AG09309 (cell line): ENCODE measurements at regions not wholly inside any gene's neighbourhood (a gene's known extent, or its start where the extent isn't known, plus 50 kb on each side); places are given as distances from the start of the nearest gene placed in this dataset.

Experiments
- DNase-seq: peaks from one replicate; pipeline ENCODE4 v3.0.0-alpha.2; 2010; ENCODE audit warnings: low read depth
- H3K4me3 ChIP-seq: 2 replicates; pipeline ENCODE4 v1.5.1; 2011; ENCODE audit warnings: mild to moderate bottlenecking, low read depth, low read length, moderate library complexity; ENCODE audit not compliant: control insufficient read depth
- TF ChIP-seq, protein P1 (sequence below): IDR thresholded peaks from 2 replicates; pipeline ENCODE4 v1.5.1; 2011; ENCODE audit warnings: mild to moderate bottlenecking, low read depth, low read length, inconsistent platforms; ENCODE audit not compliant: insufficient read depth, control insufficient read depth; ENCODE audit errors: missing control alignments

DNA sequence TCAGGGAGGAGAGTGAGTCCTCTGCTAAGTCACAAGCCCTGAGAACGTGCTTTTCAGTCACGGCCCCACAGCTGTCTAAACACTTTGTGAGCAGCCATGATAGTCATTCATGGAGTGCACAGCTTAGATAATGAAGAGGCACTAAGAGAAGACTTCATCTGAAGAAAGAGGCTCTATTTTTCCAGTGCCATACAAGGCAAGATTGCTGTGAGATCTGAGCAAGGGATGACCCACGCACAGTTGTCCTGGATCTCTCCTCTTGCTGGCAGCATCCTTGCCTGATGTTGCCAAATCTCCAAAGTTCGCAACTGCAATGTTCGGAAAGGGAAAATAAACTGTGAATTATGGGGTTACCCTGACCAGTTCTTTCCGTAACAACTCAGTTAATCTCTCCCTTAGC lies 418.7 kb downstream of the MEIS1 start:
- no peak for DNase-seq
- TF ChIP-seq, protein P1, sequence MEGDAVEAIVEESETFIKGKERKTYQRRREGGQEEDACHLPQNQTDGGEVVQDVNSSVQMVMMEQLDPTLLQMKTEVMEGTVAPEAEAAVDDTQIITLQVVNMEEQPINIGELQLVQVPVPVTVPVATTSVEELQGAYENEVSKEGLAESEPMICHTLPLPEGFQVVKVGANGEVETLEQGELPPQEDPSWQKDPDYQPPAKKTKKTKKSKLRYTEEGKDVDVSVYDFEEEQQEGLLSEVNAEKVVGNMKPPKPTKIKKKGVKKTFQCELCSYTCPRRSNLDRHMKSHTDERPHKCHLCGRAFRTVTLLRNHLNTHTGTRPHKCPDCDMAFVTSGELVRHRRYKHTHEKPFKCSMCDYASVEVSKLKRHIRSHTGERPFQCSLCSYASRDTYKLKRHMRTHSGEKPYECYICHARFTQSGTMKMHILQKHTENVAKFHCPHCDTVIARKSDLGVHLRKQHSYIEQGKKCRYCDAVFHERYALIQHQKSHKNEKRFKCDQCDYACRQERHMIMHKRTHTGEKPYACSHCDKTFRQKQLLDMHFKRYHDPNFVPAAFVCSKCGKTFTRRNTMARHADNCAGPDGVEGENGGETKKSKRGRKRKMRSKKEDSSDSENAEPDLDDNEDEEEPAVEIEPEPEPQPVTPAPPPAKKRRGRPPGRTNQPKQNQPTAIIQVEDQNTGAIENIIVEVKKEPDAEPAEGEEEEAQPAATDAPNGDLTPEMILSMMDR: no peak
- no peak overlapping the region for H3K4me3 ChIP-seq

DNA sequence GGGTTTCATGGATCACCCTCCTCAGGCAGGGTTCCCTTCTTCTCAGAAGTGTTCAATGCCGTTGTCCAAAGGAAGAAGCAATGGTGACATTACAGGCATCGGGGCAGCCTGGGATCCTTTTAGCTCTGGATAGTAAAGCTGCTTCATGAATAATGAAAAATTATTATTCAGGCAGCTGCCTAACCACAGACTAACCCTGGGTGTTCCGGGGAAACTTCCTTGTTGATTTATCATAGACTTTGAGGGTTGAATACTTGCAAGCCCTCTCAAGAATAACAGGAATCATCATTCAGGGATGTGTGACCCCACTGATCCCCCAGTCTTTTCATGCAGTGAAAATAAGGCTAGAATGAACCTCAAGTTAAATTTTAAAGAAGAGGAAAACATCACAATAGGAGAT lies 419.4 kb downstream of the MEIS1 start:
- TF ChIP-seq, protein P1: no peak
- DNase-seq: no peak
- no peak overlapping the region for H3K4me3 ChIP-seq

DNA sequence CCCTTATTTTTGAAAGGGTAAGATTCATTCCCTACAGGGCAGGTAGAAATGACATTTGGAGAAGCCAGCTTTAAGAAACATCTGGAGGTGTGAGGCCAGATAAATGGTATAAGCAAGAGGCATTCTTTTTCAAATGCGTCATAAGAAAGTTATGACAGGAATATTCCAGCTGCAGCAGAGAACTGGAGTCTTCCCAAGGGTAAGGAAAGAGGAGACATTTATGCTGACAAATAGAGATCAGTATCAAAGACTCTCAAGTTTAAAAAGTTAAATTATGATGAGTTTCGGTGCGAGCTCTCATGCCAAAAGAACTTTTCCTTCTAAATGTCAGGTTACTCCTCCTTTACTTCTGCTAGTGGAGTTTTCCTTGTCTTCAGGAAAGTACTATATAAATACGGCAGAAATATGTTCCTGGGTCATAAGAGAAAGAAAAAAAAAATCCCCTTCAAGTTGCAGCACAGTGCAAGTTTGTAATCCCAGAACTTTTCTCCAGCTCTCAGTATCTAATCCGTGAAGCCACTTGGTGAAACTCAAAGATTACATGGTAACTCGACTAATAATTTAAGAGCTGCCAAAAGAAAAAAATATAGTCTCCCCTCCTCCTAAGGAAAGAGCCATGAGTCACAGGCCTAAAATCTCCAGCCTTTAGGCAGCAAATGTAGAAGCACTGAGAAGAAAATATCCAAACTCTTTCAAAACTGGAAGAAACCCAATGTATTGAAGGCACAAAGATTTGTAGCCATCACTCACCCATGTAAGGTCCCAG lies 428.1 kb downstream of the MEIS1 start:
- no peak overlapping the region for H3K4me3 ChIP-seq
- no peak for DNase-seq
- TF ChIP-seq, protein P1: no peak

DNA sequence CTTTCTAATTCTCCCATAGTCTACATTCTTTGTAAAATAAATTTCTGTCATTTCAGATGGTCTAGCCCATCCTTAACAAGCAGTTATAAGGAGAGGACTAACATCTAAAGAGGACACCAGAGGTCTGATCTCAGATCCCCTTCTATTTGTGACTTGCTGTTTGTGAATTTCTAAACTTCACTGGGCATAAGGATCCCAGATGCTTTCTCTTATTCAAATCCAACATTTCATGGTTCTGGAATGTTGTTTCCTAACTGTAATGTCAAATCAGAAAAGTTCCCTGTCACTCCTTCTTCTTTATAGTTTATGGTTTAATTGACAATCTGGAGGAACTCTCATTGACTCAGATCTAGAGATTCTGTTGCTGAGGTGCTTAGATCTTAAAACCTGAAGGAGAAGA lies 430.2 kb downstream of the MEIS1 start:
- no peak for DNase-seq
- TF ChIP-seq, protein P1: no peak
- H3K4me3 ChIP-seq: no peak overlapping the region

DNA sequence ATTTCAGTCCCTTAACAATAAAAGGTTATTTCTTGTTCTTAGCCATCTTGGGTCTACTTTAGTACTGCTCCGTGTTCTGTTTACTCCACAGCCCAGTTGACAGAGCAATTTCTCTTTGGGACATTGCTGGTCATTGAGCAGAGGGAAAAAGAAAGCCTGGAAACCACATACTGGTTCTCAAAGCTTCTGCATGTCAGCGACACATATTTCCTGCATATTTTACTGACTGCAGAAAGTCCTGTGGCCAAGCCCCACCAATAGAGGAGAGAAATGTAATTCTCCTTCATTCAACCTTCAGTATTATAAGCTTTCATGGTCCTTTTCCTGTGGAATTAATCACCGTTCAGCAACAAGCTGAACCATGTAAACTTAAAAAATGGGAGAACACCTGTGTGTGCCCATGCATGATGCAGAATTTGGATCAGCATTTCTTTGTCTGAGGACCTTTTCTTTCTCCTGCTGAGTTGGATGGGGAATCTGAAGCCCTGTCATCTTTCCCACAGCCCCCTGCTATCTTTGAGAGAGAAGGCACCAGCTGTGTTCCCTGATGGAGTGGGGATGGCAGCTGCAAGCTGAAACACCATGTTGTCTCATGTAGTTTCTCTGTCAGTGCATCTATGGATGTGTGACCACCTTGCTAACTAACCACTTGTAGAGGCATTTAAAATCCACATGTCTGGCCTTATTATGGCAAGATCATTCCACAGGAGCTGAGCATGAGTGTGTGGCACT lies 431.6 kb downstream of the MEIS1 start:
- TF ChIP-seq, protein P1: no peak
- DNase-seq: no peak
- no peak overlapping the region for H3K4me3 ChIP-seq

DNA sequence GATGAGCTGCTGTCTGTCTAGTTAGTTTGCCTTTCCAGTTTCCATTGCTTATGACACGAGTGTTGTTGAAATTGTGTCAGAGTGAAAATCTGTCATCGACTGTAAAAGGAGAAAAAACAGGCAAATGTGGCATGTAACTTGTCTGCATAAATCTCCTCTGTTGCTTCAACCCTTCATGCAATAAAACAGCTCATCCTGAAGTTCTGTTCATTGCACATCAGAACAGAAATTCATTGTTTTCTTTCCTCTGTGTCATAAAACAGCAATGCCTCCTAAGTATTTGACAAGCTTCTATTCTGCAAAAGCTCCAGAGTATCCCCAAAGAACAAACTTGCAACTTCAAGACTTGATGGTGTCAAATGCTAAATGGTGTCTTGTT lies 432.1 kb downstream of the MEIS1 start:
- TF ChIP-seq, protein P1: no peak
- H3K4me3 ChIP-seq: no peak overlapping the region
- DNase-seq: no peak
